ENCODE measurements at regions not wholly inside any gene's neighbourhood (a gene's known extent, or its start where the extent isn't known, plus 50 kb on each side); places are given as distances from the start of the nearest gene placed in this dataset.

GRCh38 chr3:72245183-72245811, 460.3 kb upstream of the PROK2 start:
- DNase-seq: no peak

GRCh38 chr3:72244396-72244795, 459.4 kb upstream of the PROK2 start:
- no peak for DNase-seq

- DNase-seq: no peak
Measured at GRCh38 chr3:72242326-72242725, 457.4 kb upstream of the PROK2 start.

- DNase-seq: no peak
Measured at GRCh38 chr3:72241525-72241924, 456.6 kb upstream of the PROK2 start.

GRCh38 chr3:72240531-72240930, 455.6 kb upstream of the PROK2 start:
- DNase-seq: no peak

- no peak for DNase-seq
Measured at GRCh38 chr3:72238801-72239200, 453.9 kb upstream of the PROK2 start.

GRCh38 chr3:72238010-72238691, 453.2 kb upstream of the PROK2 start:
- DNase-seq: no peak

- DNase-seq: no peak
Measured at GRCh38 chr3:72237679-72238009, 452.7 kb upstream of the PROK2 start.

GRCh38 chr3:72234391-72234790, 449.4 kb upstream of the PROK2 start:
- DNase-seq: no peak

GRCh38 chr3:72233571-72233970, 448.6 kb upstream of the PROK2 start:
- no peak for DNase-seq

- DNase-seq: no peak
Measured at GRCh38 chr3:72232777-72233176, 447.8 kb upstream of the PROK2 start.

GRCh38 chr3:72232331-72232730, 447.4 kb upstream of the PROK2 start:
- no peak for DNase-seq

- no peak for DNase-seq
Measured at GRCh38 chr3:72231439-72232196, 446.7 kb upstream of the PROK2 start.

GRCh38 chr3:72230774-72231379, 445.9 kb upstream of the PROK2 start:
- no peak for DNase-seq

GRCh38 chr3:72229952-72230351, 445.0 kb upstream of the PROK2 start:
- no peak for DNase-seq

GRCh38 chr3:72227486-72228070, 442.6 kb upstream of the PROK2 start:
- no peak for DNase-seq

- DNase-seq: no peak
Measured at GRCh38 chr3:72224804-72225509, 440.0 kb upstream of the PROK2 start.

- DNase-seq: no peak
Measured at GRCh38 chr3:72223628-72224027, 438.7 kb upstream of the PROK2 start.

GRCh38 chr3:72223116-72223515, 438.2 kb upstream of the PROK2 start:
- no peak for DNase-seq

GRCh38 chr3:72222410-72222809, 437.5 kb upstream of the PROK2 start:
- DNase-seq: no peak

GRCh38 chr3:72220946-72221345, 436.0 kb upstream of the PROK2 start:
- no peak for DNase-seq

- DNase-seq: no peak
Measured at GRCh38 chr3:72219752-72220151, 434.8 kb upstream of the PROK2 start.

GRCh38 chr3:72217570-72217969, 432.6 kb upstream of the PROK2 start:
- DNase-seq: no peak

All from CD4-positive, alpha-beta T cell treated with Interleukin-4 for 4 hours (primary cell).